ENCODE measurements at regions not wholly inside any gene's neighbourhood (a gene's known extent, or its start where the extent isn't known, plus 50 kb on each side); places are given as distances from the start of the nearest gene placed in this dataset.
"Not testable (repeated sequence)": the region's sequence is repeated elsewhere in the genome, so short reads cannot be mapped to it uniquely, and the experiment has no call there.

DNA sequence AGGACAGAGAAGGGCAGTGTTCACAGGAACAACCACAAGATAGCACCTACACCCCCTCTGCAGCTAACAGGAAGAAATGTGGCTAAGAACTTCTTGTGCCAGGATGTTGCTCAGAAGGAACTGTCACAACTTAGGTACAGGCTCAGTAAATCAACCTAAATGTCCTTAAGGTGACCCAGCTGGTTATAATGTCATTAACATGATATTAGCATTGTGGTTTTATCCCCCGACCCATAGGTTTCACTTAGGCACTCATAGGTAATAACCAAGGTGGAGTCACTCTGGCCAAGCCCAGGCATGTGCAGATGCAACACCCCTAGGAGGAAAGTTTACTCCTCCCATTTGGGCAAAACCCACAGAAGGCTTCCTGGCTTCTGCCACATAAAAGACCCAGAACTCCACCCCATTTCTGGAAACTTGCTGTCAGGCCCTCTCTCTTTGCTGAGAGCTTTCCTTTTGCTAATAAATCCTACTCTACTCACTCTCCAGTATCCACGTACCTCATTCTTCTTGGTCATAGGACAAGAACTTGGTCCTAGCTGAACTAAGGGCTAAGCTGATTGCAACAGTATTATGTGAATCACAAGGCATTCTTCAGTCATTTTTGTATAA is 951.3 kb downstream of the SLITRK5 start:
- peak; percentile 24 for DNase-seq

DNA sequence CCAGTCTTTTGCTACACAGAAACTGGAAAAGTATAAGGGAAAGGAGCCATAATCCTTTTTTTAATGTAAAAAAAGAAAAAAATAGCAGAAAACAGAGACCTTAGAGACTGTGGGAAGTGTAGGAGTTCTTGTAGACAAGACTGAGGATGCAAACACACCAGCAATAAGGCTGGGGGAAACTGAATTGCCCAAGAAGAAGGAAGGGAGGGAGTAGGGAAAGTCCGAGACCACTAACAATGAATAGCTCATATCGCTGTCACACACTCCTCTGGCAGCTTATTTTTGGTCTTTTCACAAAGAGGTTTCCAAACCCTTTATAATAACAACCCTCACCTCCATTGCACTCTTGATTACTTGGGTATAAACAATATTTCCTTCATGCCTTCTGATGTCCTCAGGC is 952.0 kb downstream of the SLITRK5 start:
- peak; percentile 10 for DNase-seq

DNA sequence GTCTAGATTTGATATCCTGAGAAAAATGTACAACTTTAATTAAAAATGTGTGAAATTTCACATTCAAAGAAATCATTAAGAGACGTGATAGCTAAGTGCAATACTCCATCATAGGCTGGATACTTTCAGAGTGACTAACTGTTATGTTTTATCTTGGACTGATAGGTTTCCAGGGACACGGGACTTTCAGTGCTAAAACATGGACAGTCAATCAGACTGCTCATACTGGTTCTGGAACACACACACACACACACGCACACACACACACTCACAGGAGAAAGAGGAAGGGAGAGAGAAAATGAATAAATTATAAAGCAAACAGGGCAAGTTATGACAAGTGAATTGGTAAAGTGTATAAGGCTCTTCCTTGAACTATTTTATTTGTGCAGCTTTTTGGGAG is 955.9 kb downstream of the SLITRK5 start:
- DNase-seq, result no peak

DNA sequence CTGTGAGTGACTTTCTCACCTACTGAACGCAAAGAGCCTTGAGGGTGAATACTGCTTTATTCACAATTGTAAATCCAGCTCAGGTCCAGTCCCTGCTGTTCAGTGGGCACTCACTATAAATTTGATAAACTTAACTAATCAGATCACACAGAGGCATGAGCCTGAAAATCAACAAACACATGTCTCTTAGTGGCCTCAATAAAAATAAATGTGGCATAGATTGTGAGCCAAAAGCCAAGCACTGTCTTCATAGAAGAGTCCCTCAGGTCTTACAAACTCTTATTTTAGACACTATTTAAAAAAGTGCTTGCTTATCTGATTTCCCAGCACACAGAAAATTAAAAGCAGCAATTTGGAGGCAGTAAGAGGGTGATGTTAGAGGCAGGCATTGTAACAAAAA is 957.7 kb downstream of the SLITRK5 start:
- no peak for DNase-seq

DNA sequence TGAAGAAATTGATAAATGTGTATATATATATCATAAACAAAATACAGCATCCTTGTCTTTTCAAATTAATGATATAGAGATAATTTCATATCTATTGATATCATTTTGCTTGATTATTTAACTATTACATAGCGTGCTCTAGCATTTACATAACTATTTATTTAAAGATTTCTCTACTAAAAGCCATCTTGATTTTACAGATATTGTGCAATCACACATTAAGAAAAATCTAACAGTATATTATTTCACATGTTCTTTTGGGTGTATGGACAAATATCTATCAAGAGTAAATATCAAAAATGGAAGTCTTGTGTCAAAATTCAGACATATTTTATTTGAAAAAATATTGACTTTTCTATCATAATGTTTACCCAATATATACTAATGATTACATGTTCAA is 966.8 kb downstream of the SLITRK5 start:
- no peak for DNase-seq

DNA sequence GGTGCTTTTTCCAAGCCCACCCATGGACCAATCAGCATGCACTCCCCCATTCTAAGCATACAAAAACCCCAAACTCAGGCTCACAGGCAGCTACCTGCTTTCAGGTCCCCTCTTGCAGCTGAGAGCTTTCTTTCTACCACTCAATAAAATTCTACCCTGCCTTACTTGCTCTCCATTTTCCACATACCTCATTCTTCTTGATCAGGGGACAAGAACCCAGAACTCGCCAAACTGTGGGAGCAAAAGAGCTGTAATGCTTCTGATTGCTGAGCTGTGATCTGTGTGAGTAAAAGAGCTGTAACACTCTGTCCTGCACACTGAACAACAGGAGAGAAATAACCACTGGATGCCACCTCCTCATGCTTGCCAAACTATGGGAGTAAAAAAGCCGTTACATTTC is 972.1 kb downstream of the SLITRK5 start:
- no peak for DNase-seq

DNA sequence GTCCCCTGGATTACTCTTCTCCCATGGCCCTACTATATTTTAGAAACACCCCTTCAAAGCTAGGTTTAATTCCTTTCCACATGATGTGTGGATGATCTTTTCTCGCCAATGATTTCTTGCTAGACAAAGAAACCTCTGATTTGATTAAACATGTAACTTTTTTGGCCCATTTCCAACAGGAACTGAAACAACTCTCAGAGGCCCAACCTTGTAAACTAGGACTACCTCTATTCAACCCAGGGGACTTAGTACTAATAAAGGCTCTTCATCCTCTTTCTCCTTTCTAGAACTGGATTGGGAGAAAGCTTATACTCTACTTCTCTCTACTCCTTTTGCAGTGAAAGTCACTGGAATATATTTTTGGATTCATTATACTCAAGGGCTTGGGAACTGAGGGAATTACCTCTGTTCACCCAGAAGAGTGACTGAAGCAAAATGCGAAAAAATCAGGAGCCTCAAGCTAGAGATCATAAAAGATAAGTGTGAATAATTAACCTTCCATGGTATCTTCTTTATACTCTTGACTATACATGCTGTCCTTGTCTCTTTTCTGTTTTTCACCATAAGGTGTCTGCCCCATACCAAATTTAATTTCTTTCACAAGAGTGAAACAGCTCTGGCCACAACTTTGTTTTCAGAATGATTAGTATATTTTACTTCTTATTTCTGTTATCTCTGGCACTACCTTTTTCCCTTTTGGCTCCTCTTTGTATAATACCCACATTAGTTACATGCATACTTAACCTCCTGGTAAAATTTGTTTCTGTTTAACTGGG is 977.6 kb downstream of the SLITRK5 start:
- no peak for DNase-seq

DNA sequence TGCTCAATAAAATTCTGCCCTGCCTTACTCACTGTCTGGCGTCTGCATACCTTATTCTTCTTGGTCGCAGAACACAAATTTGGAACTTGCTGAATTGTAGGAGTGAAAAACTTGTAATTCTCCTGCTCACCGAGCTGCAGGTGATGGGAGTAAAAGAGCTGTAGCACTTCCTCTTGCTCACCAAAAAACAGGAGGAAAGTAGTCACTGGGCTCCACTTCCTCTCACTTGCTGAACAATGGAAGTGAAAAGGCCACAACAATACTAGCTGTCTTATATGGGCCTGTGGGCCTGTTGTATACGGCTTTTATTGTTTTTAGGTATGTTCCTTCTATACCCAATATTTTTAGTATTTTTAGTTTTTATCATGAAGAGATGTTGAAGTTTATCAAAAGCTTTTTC is 978.7 kb downstream of the SLITRK5 start:
- no peak for DNase-seq

DNA sequence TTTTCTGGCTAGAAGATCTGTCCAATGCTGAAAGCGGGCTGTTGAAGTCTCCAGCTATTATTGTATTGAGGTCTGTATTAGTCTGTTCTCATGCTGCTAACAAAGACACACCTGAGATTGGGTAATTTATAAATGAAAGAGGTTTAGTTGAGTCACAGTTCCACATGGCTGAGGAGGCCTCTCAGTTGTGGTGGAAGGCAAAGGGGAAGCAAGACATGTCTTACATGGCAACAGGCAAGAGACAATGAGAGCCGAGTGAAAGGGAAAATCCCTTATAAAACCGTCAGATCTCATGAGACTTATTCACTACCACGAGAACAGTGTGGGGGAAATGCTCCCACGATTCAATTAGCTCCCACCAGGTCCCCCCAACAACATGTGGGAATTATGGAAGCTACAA is 980.4 kb downstream of the SLITRK5 start:
- no peak for DNase-seq

DNA sequence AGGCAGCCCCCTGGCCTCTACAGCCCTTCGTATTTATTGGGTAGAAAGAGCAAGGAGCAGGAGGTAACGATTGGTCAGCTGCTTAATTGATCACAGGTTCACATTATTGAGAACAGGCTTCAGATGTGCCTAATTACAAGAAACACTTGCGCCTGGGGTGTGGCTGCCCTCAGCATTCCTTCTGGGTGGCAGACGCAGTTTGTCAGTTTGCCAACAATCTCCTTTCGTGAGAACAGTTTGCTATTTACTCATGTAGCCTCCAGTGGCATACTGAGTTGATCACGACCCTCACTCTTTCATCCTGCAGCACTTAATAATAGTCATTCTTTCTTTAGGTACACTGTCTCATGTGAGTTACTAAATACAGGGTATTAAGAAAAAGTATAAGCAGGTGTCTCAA is 985.6 kb downstream of the SLITRK5 start:
- DNase-seq, result no peak

DNA sequence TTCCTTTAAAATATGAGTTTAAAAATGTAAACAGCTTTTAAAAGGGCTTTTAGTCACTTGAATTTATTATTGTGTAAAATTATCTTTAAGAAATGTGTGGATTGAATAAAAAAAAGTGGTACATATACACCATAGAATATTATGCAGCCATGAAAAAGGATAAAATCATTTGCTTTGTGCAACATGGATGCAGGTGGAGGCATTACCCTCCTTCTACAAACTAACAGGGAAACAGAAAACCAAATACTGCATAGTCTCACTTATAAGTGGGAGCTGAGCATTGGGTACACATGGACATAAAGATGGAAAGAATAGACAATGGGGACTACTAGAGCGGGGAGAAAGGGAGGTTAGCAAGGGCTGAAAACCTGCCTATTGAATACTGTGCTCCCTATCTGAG is 999.3 kb downstream of the SLITRK5 start:
- no peak for DNase-seq

DNA sequence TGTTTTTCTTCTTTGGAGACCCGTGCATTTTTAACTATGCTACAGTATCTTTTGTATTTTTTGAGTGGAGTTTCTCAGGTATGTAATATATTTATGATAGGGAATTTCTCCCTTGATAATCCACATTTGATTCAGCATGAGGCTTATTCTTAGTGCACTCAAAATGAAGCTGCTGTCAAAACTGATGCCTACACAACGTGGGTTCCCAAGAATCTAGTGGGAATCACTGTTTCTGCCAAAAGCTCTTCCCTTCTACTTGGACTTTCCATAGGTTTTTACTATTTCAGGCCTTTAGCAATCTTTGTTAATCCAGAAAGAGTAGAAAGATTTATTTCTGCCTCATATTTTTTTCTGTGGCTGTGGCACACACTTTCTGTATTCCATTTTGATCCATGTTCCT is 1003.7 kb downstream of the SLITRK5 start:
- no peak for DNase-seq

DNA sequence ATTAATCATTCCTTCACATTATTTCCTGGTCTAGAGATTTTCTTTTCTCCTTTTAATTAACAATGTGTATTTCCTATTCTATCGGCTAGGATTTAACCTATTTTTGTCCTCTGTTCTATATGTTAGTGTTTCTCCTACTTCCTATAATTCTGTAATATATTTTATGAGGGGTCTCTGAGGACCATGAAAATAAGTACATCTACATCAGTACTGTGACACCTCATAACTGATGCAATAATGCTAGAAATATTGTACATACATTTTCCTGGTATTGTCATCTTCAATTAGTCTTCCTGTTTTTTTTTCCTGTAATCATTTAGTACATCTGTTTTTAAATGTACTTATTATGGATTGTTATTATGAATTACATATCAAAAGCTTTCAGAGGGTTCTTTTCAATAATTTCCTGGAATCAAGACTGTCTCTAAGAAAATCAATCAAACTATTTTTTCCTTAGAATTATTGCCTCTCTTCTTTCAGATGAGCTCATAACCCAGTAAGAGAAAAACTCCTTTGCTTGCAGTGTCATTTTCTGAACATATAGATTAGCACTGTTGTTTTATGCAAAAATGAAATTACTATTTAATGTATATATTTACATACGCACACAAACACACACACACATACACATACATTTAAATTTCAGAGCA is 1004.3 kb downstream of the SLITRK5 start:
- DNase-seq, result no peak

DNA sequence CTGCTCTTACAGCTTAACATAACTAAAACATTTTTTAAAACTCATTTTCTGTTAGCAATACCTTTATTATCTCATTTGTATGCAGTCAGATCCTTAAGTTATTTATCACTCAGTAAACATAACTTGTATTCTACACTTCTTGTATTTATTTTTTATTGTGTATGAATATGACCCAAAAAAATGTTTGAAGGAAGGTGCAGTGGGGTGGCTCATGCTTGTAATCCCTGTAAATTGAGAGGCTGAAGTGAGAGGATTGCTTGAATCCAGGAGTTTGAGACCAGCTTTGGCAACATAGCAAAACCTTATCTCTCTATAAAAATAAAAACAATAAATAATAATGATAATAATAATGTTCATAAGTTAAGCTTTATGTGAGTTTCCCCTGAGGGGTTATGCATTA is 1004.8 kb downstream of the SLITRK5 start:
- no peak for DNase-seq

DNA sequence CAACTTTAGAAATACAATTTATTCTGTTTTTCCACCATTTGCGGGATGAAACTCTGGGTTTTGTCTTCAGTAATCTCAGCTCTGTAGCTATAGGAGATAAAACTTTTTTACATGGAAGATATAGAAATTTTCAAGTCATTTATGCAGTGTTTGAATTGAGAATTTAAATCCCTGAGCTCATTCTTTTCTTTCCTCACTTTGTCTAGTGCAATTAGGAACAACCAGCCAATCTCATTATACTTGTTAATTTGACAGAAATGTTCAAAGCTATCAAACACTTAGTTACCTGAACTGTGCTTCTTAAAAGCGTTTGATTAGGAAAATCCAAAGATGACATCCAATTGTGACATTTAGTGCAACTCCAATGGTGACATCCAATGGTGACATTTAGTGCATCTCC is 1014.3 kb downstream of the SLITRK5 start:
- DNase-seq, result no peak

DNA sequence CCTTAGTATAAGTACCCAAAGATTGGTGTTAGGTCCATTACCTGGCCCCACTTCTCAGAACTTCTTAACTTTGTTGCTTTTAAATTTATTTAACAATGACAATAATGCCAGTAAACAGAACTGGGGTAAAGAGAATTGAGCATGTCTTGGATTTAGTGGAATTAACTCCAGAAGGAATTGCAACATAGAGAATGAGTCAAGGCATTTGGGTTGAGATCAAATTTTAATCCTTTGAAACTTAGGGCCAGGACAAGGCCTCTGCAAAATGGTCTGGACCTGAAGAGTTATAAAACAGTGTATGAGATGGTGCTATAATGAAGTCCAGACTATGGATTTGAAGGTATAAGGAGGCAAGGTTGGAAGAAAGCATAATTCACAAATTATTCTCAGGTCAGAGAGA is 1030.4 kb downstream of the SLITRK5 start:
- no peak for DNase-seq

DNA sequence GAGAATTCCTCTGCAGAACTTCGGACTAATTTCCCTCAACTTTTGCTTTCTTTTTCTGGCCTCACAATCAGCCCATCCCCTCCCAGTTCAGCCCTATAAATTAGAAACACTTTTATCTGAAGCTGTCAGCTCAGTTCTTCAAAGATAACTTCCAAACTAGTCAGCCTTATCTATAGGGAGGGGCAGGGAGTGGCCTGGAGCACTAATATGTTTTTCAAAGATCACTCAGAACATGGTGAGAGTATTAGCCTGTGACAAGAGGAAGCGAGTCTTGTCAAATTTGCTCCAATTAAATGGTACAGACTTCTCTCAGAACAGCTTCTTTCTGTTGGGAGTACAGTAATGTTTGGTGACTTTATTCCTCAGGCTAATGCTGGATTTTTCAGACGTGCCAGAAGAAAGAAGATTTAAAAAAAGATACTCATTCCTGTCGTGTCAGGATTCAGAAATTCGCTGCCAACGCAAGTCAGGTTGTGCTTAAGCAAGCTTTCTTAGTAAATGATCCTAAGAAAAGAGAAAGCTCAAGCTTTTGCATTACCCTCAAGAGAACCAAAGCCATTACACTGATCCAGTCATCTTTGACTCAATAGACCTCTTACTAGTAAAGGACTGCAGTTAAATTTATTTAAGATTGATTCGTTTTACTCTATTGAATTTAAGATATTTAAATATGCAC is 1033.6 kb downstream of the SLITRK5 start:
- DNase-seq, result no peak

DNA sequence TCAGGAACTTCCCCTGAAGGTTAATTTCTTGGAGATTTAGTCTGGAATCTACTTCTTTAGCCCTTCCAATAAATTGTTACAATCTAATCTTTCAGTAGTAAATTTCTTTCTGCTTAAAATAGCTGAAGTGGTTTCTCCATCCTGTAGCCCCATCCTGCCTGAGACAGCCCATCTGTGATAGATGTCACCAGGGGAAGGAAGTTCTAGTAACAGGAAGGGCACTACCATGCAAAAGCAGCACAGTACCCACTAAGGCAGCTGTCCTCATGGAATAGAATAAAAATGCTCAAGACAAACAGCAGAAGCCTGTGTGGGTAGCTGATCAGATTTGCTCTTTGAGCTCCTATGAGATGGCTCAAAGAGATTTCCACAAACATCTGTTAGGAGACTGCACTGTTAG is 1036.5 kb downstream of the SLITRK5 start:
- no peak for DNase-seq

DNA sequence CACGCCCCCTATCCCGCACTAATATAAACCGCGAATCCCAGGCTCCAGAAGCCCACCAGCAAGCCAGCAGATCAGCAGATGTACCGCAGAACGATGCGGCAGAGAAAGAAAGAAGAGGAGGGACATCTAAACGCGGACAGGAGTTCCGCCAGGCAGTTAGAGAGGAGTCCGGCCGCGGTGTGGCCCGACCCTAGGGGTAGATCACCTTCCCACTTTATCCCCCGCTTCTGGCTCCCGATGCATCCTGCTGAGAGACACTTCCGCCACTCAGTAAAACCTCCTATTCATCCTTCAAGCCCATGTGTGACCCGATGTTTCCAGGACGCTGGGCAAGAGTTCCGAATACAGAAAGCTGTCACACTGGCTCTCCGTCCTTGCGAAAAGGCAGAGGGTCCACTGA is 1046.8 kb downstream of the SLITRK5 start:
- DNase-seq, result no peak

DNA sequence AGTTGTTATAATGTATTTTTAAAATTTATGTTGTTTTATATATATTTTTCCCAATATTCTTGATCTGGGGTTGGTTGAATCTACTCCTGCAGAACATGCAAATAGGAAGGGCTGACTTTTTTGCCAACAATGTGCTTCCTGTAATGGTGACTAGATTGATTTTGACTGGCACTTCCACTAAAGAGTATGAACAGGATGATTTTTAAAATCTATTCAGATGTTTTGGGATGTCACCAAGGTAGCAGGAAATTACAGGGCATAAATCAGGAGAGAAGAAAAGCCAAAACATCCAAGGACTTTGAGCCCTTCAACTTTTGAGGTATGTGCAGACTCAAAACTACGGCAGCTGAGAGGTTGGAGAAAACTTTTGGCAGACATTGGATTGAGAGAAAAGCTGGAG is 1047.6 kb downstream of the SLITRK5 start:
- no peak for DNase-seq

DNA sequence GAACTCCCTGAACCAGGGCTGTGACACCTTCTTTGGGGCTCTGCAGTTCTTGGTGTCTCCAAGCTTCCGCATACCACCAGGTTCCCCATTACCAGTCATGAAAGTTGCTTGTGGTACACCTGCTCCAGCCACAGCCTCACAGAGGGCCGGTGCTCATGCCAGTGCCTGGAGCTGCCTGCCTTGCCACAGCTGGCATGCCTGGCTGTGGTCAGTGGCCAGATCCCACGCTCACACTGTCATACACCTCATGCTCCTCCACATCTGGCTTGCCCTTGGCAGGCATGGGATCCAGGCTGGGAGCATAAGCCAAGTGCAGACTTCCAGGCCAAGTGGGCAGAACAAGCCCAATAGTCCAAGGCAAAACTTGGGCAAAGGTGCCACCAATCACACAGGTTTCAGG is 1054.9 kb downstream of the SLITRK5 start:
- DNase-seq, result no peak

DNA sequence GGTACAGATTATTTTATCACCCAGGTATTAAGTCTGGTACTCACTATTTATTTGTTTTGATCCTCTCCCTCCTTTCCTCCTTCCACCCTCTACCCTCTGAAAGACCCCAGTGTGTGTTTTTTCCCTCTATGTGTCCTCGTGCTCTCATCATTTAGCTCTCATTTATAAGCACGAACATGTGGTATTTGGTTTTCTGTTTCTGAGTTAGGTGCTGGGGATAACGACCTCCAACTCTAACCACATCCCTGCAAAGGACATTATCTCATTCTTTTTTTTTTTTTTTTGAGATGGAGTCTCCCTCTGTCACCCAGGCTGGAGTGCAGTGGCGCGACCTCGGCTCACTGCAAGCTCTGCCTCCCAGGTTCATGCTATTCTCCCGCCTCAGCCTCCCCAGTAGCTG is 1056.1 kb downstream of the SLITRK5 start:
- DNase-seq, result not testable (repeated sequence)

DNA sequence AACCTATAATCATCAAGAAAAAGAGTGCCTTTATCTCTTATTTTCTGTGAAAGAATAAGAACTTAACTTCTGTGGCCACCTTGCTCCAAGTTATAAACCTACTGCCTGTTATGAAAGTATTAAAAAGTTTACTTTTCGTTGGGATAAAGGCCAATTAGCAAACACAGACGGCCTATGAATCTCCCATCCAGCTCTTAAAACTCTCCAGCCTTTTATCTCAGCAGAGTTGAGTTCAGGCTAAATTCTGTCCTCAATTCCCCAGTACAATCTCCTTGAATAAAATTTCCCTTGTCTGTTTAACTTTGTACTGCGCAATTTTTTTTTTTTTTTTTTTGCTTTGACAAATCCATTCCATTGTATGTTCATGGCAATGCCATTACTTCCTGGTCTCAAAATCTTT is 1058.4 kb downstream of the SLITRK5 start:
- DNase-seq, result no peak

DNA sequence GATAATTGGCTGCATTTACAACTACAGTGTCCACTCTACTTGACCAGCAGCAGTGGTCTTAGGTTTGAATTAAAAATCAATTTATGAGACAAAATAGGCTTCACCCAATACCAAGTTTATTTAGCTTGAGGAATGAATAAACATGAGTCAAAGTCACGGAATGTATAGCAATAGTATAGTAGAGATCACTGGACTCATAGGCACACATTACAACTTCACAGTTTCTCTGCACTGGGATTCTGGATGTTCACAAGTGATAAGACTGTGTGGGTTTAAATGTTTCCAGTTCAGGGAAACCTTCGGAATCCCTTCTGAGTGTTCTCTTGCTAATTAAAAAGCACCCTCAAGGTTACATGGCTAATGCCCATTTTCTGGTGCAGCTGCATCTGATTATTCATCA is 1064.9 kb downstream of the SLITRK5 start:
- no peak for DNase-seq

Measured in CD4-positive, alpha-beta T cell treated with Interleukin-10 for 1 hour (primary cell).